GM19455 (cell line): ENCODE measurements at regions not wholly inside any gene's neighbourhood (a gene's known extent, or its start where the extent isn't known, plus 50 kb on each side); places are given as distances from the start of the nearest gene placed in this dataset.
"Not testable (repeated sequence)": the region's sequence is repeated elsewhere in the genome, so short reads cannot be mapped to it uniquely, and the experiment has no call there.

Source experiments
- ATAC-seq: cut with Tn5 transposase; IDR thresholded peaks from one replicate; pipeline ENCODE4 v1.9.1; 2021; ENCODE audit not compliant: unreplicated experiment

- ATAC-seq: no peak
Measured at GRCh38 chr12:27864521-27864920, 84.5 kb upstream of the MANSC4 start.

- ATAC-seq: no peak
Measured at GRCh38 chr12:27863839-27864238, 83.8 kb upstream of the MANSC4 start.

- ATAC-seq: peak; percentile 95
Measured at GRCh38 chr12:27861428-27862167, 81.6 kb upstream of the MANSC4 start.

- ATAC-seq: no peak
Measured at GRCh38 chr12:27859648-27860047, 79.6 kb upstream of the MANSC4 start.

GRCh38 chr12:27857006-27857405 lies 77.0 kb upstream of the MANSC4 start:
- not testable (repeated sequence) for ATAC-seq

GRCh38 chr12:27852742-27853141 lies 72.7 kb upstream of the MANSC4 start:
- no peak for ATAC-seq
